T-helper 1 cell treated with Interleukin-12 subunit alpha and Interleukin-12 subunit beta and Interleukin-4 antibody, amounts not matched to agents 30 μg/mL and 1 μg/mL, for 36 hours (primary cell): ENCODE measurements at regions not wholly inside any gene's neighbourhood (a gene's known extent, or its start where the extent isn't known, plus 50 kb on each side); places are given as distances from the start of the nearest gene placed in this dataset.
"Not testable (repeated sequence)": the region's sequence is repeated elsewhere in the genome, so short reads cannot be mapped to it uniquely, and the experiment has no call there.

Source experiments
- H3K27ac Mint-ChIP-seq: one replicate; pipeline ENCODE4 v1.8.0; 2021; ENCODE audit warnings: mild to moderate bottlenecking, mixed read lengths
- H3K27me3 Mint-ChIP-seq: one replicate; pipeline ENCODE4 v1.8.0; 2021; ENCODE audit warnings: low read depth, mixed read lengths
- H3K36me3 Mint-ChIP-seq: one replicate; pipeline ENCODE4 v1.8.0; 2021; ENCODE audit warnings: low read depth, mixed read lengths
- H3K4me1 Mint-ChIP-seq: one replicate; pipeline ENCODE4 v1.8.0; 2021; ENCODE audit warnings: low read depth, mixed read lengths
- H3K4me3 Mint-ChIP-seq: one replicate; pipeline ENCODE4 v1.8.0; 2021; ENCODE audit warnings: mild to moderate bottlenecking, moderate library complexity, mixed read lengths
- H3K9me3 Mint-ChIP-seq: one replicate; pipeline ENCODE4 v1.8.0; 2021; ENCODE audit warnings: mixed read lengths

DNA sequence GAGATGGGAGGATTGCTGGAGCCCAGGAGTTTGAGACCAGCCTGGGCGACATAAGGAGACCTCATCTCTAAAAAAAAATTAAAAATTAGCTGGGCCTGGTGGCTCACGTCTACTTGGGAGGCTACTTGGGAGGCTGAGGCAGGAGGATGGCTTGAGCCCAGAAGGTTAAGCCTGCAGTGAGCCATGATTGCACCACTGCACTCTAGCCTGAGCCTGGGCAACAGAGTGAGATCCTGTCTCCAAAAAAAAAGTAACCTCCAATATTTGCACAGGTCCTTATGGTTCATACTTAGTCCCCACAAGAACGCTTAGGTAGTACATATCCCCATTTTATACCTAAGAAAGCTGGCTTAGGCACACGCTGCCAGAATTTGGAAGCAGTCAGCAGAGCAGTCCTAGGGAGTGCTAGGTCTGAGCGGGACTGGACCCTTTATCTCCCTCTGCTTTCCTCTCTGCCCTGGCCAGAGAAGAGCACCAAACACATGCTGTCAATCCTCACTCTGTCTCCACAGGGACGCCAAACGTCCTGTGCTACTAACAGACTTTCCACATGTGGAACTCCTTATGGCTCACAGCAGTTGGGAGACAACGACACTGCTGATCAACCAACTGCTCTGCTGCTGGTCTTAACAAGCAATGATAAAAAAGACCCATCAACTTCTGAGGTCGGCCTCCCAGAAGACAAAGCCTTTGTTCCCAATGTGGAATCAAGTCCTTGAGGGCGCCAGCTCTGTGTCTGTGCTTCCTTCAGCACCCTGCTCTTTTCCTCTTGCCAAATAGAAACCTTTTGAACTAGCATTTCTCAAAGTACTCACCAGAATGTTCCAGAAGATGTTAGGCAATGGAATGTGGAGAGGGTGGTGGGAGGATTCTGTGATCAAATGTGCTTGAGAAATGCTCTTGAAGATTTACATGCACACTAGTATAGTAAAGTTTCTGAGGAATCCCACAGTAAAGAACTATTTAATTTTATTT lies 226.3 kb upstream of the DTNBP1 start:
- Mint-ChIP-seq H3K4me1 (peaks cover 7% of the 10 kb centered on the region), H3K9me3 (peaks cover 4% of the 10 kb centered on the region), H3K36me3 (no peaks in the 10 kb centered on the region), H3K4me3 (no peak overlapping the region), H3K27me3 (no peaks in the 10 kb centered on the region), H3K27ac (no peak overlapping the region)

DNA sequence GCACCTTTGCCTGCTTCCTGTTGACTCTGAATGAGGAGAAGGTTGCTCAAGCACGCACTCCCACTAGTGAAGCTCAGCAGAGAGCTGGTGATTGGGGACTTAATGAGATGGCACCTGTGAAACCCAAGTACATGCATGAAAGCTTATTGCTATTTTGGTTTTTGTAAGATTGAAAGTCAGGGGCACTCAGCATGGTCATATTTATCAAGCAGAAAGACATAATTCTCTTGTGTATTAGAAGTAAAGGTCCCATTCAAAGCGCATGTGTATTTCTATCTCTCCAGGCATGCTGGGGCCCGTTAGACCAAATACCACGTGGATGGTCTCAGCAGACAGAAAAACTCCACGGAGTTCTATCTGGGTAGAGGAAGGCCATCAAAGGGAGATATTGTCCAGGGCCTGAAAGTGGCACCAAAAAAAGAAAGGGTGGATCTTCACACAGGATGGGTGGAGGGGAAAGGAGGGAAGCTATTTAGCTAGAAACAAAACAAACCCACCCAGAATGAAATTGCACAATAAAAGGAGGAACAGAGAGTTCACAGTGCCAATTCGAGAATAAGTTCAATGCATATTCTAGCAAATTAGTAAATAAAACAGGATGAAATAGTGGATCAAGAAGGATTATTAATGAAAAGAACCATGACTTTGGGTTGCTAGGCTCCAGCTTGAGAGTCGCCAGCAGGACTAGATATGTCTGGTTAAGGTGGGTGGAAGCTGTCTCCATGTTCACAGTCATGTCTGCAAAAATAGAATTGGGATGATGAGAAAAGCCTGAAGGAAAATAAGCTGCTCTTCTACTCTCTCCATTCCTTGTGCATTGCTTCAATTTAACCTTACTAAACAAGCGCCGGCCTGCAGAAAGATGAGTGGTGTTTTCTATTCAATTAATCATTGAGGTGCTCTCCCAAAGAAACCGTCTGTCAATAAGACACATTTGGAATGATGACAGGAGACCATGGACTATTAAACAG lies 224.9 kb upstream of the DTNBP1 start:
- Mint-ChIP-seq H3K27me3 (no peaks in the 10 kb centered on the region), H3K27ac (no peak overlapping the region), H3K4me3 (no peak overlapping the region), H3K4me1 (peaks cover 7% of the 10 kb centered on the region), H3K36me3 (no peaks in the 10 kb centered on the region), H3K9me3 (no peaks in the 10 kb centered on the region)

DNA sequence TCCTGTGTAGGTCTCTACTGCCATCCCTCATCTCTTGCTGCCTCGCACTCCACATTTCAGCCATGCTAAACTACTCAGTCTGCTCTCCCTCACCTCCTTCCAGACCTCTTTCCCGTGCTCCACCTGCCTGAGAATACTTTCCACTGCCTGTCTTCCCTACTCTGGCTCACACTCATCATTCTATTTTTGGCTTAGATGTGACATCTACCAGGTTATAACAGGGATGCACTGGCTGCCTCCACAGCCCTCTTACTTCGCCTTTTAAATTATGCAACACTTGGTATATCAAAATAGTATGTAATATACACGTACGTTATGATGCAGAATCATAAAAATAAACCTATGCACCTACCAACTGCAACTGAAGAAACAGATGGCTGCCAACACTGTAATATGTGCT lies 222.8 kb upstream of the DTNBP1 start:
- no peaks in the 10 kb centered on the region for H3K36me3 Mint-ChIP-seq
- H3K4me3 Mint-ChIP-seq, result no peak overlapping the region
- no peaks in the 10 kb centered on the region for H3K27me3 Mint-ChIP-seq
- H3K27ac Mint-ChIP-seq, result no peak overlapping the region
- H3K9me3 Mint-ChIP-seq, result no peaks in the 10 kb centered on the region
- H3K4me1 Mint-ChIP-seq, result peaks cover 14% of the 10 kb centered on the region

DNA sequence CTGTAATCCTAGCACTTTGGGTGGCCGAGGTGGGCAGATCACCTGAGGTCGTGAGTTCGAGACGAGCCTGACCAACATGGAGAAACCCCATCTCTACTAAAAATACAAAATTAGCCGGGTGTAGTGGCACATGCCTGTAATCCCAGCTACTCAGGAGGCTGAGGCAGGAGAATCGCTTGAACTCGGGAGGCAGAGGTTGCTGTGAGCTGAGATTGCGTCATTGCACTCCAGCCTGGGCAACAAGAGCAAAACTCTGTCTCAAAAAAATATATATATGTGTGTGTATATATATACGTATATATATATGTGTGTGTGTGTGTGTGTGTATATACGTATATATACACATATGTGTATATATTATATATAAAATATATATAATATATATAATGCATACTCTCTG lies 220.8 kb upstream of the DTNBP1 start:
- not testable (repeated sequence) for H3K36me3 Mint-ChIP-seq, H3K27me3 Mint-ChIP-seq, H3K4me3 Mint-ChIP-seq, H3K9me3 Mint-ChIP-seq, H3K27ac Mint-ChIP-seq
- H3K4me1 Mint-ChIP-seq, result peaks cover 29% of the 10 kb centered on the region

DNA sequence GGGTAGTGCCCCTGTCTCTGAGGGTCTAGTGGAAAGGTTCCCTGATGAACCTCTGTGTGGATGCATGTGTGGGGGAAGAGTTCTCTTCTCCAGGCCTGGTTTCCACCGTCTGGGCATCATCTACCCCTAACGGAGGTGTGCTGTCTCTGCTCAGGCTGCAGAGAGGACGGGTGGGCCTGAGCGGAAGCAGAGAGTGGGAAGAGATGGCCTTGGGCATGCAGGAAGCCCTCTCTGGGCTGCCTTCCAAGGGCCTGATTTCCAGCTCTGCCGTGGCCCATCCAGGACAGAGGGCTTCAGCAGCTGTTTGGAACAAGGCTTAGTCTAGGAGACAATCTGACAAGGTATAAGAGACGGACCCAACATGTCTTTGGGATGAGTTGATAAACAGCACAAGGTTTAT lies 220.1 kb upstream of the DTNBP1 start:
- H3K27me3 Mint-ChIP-seq, result no peaks in the 10 kb centered on the region
- H3K4me1 Mint-ChIP-seq, result peaks cover 27% of the 10 kb centered on the region

DNA sequence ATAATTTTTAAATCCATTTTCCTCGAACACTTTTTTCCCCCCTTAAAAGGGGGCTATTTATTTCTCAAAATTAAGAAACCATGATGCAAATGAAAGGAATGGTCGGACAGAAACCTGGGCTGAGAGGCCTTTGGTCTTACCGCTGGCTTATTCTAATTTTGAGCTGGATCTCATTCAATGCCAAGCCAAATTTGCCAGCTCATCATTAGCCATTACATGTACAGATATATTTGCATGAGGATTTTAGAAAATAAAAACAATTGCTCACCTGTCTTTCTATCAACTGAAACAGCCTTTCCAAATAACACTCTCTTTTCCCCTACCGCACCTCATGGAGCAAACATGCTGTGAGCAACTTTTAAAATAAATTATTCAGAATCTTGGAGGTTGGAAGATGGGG lies 219.5 kb upstream of the DTNBP1 start:
- Mint-ChIP-seq H3K27ac (no peak overlapping the region), H3K36me3 (no peaks in the 10 kb centered on the region), H3K4me1 (peaks cover 22% of the 10 kb centered on the region), H3K4me3 (no peak overlapping the region), H3K27me3 (no peaks in the 10 kb centered on the region), H3K9me3 (no peaks in the 10 kb centered on the region)

More for the DNA sequence above, 220.1 kb upstream of the DTNBP1 start:
- Mint-ChIP-seq H3K4me3 (no peak overlapping the region), H3K27ac (no peak overlapping the region), H3K9me3 (no peaks in the 10 kb centered on the region), H3K36me3 (no peaks in the 10 kb centered on the region)

DNA sequence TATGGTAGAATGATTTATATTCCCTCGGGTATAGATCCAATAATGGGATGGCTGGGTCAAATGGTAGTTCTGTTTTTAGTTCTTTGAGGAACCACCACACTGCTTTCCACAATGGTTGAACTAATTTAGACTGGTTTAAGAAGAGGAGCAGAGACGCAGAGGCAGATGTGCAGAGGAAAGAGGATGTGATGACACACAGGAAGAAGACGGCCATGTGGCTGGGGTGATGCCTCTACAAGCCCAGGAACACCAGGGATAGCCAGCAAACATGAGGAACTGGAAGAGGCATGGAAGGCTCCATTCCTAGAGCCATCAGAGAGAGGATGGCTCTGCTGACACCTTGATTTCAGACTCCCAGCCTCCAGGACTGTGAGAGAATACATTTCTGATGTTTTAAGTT lies 218.3 kb upstream of the DTNBP1 start:
- no peaks in the 10 kb centered on the region for H3K9me3 Mint-ChIP-seq
- no peaks in the 10 kb centered on the region for H3K36me3 Mint-ChIP-seq
- no peak overlapping the region for H3K4me3 Mint-ChIP-seq
- peaks cover 25% of the 10 kb centered on the region for H3K4me1 Mint-ChIP-seq
- H3K27me3 Mint-ChIP-seq, result no peaks in the 10 kb centered on the region
- H3K27ac Mint-ChIP-seq, result no peak overlapping the region

DNA sequence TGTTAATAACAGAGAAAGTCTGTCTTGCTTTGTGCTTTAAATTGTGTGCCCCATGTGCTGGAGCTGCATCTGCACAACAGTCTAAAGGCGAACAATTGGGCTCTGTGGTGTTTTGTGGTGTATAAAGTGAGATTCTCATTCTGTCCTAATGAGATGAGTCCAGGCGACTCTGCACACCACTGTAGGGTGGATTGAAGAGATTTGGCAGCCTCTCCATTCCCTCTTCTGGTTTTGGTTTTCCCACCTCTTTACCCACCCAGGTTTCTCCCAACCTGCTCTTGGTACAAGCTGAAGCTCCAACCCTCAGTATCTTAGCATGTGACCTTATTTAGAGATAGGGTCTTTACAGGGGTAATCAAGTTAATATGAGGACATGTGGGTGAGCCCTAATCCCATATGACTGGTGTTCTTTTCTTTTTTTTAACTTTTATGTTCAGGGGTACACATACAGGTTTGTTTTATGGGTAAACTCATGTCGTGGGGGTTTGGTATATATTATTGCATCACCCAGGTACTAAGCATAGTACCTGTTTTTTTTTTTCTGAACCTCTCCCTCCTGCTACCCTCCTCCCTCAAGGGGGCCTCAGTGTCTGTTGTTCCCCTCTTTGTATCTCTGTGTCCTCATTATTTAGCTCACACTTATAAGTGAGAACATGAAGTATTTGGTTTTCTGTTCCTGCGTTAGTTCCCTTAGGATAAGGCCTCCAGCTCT lies 217.6 kb upstream of the DTNBP1 start:
- Mint-ChIP-seq H3K27me3 (no peaks in the 10 kb centered on the region), H3K36me3 (no peaks in the 10 kb centered on the region), H3K27ac (peak overlapping the region; percentile 16), H3K4me1 (peaks cover 25% of the 10 kb centered on the region), H3K4me3 (no peak overlapping the region), H3K9me3 (no peaks in the 10 kb centered on the region)

DNA sequence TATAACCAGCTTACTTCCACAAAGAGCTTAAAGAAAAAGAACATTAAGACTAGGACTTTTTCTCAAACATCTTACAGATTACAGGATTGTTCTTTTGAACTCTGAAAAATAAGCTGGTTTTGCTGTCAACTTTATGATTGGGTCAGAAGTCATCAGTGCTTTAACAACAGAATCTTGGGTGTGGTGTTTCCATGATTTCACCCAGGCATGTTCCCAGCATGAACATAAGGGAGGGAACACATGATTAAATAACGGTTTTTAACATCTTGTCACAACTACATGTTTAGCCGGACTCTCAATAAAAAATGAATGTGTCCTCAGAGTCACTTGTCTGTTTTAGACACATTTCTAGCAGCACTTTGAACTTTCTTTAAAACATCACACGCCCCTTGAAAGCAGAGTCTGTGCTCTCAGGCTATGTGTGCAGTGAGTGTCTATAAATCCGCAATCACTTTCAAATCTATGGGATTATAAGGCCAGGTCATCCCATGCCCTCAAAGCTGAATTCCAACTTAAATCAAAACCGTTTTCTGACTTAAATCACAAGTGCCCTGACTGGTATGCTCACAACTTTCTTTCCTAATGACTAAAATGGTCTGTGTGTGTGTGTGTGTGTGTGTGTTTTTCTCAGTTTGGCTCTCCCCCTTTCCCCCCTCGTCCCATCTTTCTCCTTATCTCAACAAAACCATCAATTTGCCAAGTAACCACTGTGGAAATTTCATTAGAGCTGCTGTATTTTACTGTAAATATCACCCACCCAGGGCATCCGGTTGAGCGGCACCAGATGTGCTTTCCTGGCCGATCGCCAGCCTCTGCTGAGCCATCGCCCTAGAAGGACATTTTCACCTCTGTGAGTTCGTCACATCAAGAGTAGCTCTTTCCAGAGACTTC lies 216.8 kb upstream of the DTNBP1 start:
- H3K4me3 Mint-ChIP-seq, result peak overlapping the region; percentile 18
- H3K27me3 Mint-ChIP-seq, result no peaks in the 10 kb centered on the region
- H3K36me3 Mint-ChIP-seq, result no peaks in the 10 kb centered on the region
- H3K9me3 Mint-ChIP-seq, result no peaks in the 10 kb centered on the region
- peak overlapping the region; percentile 77 for H3K27ac Mint-ChIP-seq
- H3K4me1 Mint-ChIP-seq, result peaks cover 25% of the 10 kb centered on the region

DNA sequence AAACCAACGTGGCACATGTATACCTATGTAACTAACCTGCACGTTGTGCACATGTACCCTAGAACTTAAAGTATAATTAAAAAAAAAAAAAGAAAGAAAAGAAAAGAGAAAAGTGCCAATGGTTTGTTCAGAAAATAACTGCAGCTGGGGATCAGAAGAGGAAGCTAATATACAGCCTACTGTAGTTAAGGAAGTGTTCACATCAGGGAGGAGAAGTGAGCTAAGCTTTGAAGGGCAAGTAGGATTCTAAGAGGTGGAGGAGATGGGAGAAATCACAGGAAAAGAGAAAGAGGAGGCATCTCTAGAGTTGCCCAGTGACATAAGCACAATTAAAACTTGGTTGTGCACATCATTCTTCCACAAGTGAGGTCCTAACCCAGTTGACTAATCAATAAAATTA lies 214.4 kb upstream of the DTNBP1 start:
- Mint-ChIP-seq H3K27ac (no peak overlapping the region), H3K4me3 (no peak overlapping the region), H3K4me1 (peaks cover 25% of the 10 kb centered on the region), H3K27me3 (no peaks in the 10 kb centered on the region), H3K36me3 (no peaks in the 10 kb centered on the region), H3K9me3 (no peaks in the 10 kb centered on the region)

DNA sequence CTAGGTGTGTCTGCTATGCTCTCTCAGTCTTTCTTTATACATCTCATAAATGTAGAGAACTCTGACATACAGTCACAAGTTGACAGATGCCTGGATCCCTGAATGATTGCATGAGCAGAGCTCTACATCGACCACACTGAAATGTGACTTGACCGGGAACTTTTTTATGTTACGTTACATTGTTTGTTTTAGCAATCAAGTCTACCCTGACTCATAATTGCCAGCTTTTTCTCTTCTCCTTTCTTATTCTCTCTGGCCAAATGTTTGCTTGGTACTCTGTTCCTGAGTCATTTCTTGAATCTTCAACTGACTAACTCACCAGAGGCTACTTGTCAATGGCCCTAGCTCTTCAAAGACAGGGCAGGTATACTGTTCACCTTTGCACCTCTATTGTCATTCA lies 213.6 kb upstream of the DTNBP1 start:
- H3K36me3 Mint-ChIP-seq, result no peaks in the 10 kb centered on the region
- peaks cover 23% of the 10 kb centered on the region for H3K4me1 Mint-ChIP-seq
- H3K27ac Mint-ChIP-seq, result no peak overlapping the region
- H3K27me3 Mint-ChIP-seq, result no peaks in the 10 kb centered on the region
- no peak overlapping the region for H3K4me3 Mint-ChIP-seq
- H3K9me3 Mint-ChIP-seq, result no peaks in the 10 kb centered on the region

DNA sequence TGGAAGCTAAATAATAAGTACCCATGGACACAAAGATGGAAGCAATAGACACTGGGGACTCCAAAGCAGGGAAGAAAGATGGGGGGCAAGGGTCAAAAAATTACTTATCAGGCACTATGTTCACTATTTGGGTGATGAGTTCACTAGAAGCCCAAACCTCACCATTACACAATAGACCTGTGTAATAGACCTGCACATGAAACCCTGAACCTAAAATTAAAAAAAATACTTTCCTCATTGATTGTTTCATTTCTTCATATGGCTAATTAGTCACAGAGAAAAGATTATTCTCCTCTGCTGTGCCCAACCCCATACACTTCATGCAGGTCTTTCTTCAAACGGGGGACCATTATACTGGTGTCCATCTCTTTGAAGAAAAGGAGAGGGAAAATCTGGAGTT lies 213.0 kb upstream of the DTNBP1 start:
- Mint-ChIP-seq H3K4me3 (no peak overlapping the region), H3K4me1 (peaks cover 19% of the 10 kb centered on the region), H3K36me3 (no peaks in the 10 kb centered on the region), H3K9me3 (no peaks in the 10 kb centered on the region), H3K27me3 (peaks cover under 1% of the 10 kb centered on the region), H3K27ac (no peak overlapping the region)

DNA sequence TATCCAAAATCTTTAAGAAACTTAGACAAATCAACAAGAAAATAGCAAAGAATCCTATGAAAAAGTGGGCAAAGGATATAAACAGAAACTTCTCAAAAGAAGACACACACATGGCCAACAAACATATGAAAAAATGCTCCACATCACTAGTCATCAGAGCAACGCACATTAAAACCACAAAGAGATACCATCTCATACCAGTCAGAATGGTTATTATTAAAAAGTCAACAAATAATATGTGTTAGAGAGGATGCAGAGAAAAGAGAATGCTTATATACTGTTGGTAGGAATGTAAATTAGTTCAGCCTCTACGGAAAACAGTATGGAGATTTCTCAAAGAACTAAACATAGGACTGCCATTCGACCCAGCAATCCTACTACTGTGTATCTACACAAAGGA lies 212.0 kb upstream of the DTNBP1 start:
- no peaks in the 10 kb centered on the region for H3K36me3 Mint-ChIP-seq
- peaks cover 4% of the 10 kb centered on the region for H3K27me3 Mint-ChIP-seq
- no peaks in the 10 kb centered on the region for H3K9me3 Mint-ChIP-seq
- H3K4me1 Mint-ChIP-seq, result peaks cover 10% of the 10 kb centered on the region
- no peak overlapping the region for H3K27ac Mint-ChIP-seq
- no peak overlapping the region for H3K4me3 Mint-ChIP-seq
